HG02943 (cell line): ENCODE measurements at regions not wholly inside any gene's neighbourhood (a gene's known extent, or its start where the extent isn't known, plus 50 kb on each side); places are given as distances from the start of the nearest gene placed in this dataset.

Experiments
- ATAC-seq: cut with Tn5 transposase; IDR thresholded peaks from one replicate; pipeline ENCODE4 v1.9.1; 2021; ENCODE audit warnings: mild to moderate bottlenecking, low read depth, moderate library complexity; ENCODE audit not compliant: unreplicated experiment

DNA sequence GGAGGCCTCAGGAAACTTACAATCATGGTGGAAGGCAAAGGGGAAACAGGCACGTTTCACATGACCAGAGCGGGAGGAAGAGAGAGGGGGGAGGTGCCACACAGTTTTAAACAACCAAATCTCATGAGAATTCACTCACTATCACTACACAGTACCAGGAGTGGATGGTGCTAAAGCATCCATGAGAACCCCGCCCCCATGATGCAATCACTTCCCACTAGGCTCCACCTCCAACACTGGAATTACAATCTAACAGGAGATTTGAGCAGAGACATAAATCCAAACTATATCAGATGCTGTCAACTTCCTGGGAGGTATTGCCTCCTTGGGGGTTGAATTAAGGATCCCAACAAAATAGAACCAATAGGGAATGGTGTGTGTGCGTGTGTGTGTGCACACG, 407.1 kb downstream of the MED10 start:
- no peak for ATAC-seq

DNA sequence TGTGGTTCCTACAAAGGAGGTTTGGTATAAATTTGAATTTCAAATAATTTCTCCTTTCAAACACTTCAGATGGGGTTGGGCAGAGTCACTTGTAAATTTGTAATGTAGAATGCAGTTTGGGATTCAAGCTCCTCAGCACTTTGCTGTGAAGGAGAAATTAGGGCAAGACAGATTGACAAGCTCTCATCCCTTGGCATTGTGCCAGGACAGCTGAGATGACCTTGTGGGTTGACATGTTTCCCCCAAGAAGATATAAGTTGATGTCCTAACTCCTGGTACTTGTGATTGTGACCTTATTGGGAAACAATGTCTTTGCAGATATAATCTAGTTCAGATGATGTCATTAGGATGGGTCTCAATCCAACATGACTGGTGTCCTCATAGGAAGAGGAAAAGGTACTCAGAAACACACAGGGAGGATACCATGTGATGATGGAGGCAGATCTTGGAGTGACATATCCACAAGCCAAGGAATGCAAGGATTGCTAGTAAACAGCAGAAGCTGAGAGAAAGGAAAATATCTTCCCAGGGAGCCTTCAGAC, 408.3 kb downstream of the MED10 start:
- ATAC-seq = no peak

DNA sequence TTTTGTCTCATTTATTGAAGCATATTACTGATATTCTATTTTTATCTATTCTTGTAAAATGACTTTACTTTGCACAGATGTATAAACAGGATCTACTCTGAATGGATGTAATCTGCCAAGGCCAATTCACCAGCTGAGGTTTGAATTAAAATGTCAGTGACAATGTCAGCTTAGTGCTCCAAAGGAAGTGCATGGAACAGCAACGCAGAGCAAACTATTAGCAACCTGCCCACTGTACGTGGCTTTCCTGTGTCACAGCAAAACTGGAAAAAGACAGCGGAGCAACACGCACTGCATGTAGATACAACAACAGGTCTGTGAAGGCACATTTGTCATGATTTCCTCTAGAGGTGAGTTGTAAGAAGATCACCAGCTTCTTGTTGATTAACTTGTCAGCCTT, 409.4 kb downstream of the MED10 start:
- no peak for ATAC-seq

DNA sequence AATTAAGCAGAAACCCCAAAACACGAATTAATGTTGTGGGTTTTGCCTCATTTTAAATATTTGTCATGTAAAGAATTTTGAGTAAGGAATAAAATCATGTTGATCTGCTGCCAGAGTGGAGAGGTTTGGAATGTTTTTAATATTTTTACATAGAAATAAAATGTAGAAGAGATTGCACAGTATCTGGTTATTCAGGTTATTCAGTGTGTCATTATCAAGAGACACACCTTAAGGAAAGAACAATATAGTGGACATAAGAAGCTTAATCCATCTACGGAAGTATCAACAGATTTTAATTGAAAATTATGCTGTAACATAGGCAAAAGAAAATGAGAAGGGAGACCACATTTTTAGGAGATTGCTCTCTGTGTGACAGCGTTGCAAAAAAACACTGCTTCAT, 410.4 kb downstream of the MED10 start:
- no peak for ATAC-seq

DNA sequence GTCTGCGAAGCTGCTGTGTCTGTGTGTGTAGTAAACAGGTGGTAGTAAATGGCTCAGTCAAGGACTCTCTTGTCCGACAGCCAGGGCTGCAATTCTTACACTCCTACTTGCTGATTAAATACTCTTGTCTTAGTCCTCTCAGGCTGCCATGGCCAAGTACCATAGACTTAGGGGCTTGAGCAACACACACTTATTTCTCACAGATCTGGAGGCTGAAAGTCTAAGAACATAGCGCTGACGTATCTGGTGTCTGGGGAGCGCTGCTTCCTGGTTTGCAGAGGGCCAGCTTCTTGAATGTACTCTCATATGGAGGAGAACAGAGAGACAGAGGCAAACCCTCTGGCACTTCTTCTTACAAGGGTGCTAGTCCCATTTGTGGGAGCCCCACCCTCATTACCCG, 411.0 kb downstream of the MED10 start:
- ATAC-seq = no peak

DNA sequence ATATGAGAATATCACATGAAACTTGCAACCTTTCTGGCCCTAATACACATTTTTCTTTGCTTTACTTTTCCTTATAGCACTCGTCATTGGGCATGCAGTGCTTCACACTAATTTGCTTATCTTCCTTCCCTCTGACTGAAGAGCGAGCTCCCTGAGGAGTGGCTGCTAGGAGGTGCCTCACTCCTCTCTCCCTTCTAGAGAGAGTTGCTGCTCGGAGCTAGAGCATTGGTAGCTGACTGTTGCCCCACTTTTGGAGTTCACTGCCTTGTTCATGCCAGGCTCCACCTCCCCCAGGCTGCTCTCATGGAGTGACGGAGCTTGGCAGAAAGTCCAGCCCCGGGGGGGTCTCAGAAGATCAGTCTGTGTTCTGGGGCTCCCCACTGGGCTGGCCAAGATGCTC, 413.2 kb downstream of the MED10 start:
- no peak for ATAC-seq

DNA sequence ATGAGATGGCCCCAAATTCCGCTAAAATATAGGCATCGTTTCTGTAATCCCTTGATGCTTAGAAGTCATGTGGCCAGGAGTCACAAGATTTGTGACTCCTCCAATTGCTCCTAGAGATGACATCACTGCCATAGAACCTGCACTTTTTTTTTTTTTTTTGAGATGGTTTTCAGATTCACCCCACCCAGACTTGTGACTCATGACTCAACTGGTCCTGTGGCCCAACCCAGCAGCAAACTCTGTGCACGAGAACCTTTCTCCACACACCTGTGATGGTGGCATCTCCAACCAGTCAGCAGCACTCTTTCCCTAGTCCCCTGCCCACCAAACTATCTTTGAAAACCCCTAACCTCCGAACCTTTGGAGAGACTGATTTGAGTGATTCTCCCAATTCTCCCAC, 414.0 kb downstream of the MED10 start:
- no peak for ATAC-seq

DNA sequence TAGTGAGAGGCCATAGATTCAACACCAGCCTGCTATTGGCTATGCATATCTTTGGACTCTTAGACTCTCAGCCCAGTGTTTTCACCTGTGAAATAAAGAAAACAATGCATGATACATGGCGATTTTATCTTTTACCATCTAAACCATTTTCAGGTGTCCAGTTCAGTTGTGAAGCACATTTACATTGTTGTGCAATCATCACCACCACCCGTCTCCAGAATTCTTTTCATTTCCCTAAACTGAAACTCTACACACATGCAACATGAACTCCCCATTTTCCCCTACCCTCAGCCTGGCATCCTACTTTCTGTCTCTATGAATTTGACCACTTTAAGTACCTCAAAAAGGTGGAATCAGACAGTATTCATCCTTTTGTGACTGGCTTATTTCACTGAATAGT, 420.6 kb downstream of the MED10 start:
- ATAC-seq = no peak

DNA sequence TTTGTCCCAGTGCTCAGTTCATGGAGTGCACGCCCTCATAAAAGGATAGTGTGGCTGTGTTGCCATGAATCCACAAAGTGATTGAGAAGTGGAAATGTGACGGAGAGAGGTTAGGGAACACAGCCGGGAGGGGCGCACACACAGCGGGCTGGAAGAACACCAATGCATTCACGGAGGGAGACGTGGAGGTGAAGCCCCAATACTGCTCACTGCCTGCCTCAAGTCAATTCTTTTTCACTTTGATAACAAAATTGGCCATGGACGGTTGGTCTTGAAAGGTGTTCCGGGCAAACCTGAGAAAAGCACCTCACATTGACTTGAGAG, 424.1 kb downstream of the MED10 start:
- no peak for ATAC-seq

DNA sequence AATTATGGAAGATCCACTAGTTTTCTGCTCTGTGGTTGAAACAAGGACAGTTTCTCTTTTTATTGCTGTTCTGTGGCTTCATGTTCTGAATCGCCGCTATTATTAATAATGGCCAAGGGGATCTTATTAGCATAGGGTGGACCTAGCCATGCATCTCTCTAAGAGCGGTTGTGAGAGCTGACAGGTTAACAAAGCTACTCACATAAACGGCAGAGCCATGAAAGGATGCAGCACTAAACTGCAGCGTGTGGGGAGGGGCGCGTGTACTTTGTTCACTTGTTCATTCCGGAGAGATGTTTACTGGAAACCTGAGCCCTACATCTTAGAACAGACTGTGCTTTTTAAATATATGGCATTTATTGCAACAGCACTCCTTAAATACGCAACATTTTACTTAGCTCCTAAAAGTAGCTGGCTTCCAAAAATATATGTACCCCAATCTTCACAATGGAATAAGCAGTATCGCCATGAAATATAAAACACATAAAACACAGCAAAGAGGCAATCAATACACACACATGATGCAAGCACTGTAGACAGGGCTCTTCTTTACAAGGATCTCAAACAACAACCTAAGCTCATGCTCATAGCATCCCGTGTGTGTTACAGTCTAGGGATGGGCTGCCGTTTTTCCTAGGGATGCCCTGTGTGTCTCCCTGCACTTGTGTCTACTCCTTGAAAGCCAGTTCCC, 424.6 kb downstream of the MED10 start:
- ATAC-seq = no peak

DNA sequence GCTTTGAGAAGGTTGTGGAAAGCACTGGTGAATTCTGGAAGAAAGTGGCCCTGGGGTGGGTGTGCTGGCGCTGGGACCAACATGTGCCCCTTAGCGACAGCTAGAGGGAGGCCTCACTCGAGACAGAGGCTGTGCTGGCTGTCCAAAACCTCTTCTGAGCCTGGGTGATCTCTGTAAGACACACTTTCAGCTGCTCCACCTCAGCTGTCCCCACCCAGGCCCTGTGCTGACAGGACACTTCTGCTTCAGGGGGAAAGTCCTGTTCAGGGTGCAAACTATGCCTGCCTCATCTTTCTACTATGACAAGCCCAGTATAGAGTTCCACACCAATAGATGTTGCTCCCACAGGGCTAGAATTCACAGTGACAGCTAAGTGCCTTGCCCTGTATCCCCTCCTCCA, 426.4 kb downstream of the MED10 start:
- no peak for ATAC-seq

DNA sequence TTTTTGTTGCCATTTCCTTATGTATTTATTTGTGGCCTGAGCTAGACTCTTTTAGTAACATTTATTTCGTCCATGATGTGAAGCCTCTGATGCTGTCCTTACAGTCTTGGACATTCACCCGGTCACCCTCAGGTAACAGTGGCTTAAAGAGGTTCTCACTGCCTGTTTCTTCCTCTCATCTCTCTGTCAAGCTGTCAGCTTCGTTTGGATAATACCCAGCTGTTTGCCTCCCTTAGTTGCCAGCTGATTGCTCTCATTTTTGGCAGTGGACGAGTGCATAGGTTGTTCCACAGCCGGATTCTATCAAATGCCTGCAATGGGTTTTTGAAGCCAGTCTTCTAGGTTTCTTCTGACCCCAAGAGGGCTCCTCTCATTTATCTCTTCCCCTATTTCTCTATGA, 427.7 kb downstream of the MED10 start:
- ATAC-seq = no peak

DNA sequence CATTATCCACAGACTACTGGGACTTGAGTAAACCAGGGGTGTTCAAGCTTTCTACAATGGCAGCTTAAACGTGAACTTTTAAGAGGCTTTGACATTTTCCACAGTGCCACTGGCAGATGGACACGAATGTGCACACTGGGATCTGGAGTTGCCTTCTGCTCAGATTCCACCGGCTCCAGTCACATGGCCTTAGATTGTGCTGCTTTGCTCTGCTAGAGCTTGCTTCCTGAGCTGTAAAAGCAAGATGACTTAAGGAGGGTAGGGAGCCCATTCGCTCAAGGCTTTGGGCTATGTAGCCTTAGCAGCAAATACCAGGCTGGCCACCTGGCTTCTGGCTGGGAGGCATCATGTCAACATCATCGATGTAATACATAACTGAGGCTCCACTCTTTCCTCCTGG, 436.9 kb downstream of the MED10 start:
- no peak for ATAC-seq

DNA sequence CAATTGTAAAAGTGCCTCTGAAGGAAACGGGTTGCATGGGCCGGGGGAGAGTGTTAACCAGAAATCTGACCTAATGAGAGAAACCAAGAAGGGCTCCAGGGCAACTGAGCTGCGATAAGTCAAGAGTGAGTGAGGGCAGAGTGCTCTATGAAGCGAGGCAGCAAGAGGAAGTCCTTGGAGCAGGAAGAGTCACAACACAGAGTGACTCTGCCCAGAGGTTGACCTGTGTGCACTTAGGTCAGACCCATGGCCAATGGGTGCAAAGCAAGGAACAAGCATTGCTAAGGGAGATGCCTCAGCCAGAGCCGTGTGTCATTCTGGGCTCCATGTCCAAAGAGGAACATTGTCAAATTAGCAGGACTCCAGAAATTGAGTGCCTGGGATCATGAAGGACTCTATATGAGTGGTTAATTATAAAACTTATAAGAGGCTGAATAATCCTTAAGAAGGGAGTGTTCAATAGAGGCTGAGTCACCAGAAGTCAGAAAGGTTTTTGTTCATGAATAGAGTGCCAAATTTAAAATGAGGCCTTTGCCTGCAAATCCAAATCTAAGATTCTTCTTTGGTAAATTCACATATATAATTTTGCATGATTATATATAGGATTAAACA, 438.5 kb downstream of the MED10 start:
- no peak for ATAC-seq

DNA sequence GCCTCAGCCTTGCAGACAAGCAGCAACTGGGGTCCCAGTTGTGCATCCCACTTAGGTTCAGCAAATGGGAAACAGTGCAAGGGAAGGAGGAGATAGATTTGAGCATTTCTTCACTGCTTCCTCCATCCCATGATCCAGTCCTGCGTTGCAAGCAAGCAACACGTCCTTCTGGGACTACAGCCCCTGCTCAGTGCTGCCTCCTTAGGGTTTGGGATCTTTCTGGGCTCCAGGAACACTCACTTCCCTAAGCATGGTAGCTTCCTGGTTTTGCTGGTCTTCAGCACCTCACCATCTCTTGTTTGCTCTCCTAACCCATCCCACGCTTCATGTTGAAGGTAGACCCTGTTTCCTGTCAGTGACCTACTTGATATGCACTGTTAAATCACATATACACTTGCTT, 444.7 kb downstream of the MED10 start:
- no peak for ATAC-seq

DNA sequence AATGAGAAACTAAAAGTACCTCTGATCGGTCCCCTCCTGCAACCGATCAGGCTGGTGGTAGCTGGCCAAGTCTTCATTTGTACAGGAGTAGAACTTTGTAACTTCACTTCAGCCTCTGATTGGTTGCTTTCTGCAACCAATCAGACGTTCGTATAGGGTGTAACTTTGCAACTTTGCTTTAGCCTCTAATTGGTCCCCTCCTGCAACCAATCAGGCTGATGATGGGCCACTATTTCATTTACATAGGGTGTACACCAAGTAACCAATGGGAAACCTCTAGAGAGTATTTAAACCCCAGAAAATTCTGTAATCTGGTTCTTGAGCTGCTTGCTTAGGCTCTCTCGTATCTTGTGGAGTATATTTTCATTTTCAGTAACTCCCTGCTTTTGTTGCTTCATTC, 445.5 kb downstream of the MED10 start:
- no peak for ATAC-seq

DNA sequence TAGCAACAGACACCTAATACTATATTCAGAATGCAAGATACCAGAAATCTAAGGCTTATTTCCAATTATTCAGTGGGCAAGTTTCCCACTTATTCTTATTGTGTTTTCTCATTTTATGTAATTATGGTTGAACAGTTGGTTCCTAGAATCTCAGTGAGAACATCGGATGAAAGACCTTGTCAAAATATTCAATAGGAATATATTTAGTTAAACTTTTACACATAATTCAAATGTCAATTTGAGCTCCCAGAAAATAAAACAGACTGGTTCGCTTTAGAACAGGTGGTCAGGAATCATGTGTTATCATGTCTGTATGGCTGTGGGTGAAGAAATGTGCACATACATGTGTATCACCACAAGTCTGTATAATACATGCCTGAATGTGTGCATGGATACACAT, 447.8 kb downstream of the MED10 start:
- ATAC-seq = no peak

DNA sequence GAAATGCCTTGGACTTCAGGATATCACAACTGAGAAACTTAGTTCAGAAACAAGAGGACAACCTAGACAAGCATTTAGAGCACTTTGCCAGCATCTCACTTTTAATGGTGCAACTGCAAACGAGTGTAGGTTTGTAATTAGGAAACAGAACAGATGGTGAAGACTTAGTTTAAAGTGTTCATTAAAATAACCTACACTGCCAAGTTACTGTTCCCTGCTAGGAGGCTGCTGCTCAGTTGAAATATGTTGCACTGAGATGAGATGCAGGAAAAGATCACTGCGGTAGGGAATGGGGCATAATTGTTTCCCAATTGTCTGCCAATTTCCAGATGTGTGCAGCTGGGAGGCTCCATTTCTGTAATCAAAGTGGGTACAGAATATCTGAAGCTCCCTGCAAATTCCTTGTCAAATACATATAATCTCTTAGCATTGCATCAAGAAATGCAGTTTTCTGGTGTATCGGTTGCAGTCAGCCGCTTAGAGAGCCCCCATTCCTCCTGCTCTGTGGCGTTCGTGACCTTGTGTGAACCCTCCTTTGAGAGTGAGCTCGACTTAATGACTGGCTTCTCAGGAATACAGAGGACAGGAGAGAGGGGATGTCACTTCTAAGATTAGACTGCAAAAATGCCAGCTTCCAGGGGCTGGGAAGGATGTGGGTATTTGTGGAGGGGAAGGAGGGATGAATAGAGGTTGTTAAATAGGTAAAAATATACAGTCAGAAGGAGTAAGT, 448.9 kb downstream of the MED10 start:
- ATAC-seq = no peak

DNA sequence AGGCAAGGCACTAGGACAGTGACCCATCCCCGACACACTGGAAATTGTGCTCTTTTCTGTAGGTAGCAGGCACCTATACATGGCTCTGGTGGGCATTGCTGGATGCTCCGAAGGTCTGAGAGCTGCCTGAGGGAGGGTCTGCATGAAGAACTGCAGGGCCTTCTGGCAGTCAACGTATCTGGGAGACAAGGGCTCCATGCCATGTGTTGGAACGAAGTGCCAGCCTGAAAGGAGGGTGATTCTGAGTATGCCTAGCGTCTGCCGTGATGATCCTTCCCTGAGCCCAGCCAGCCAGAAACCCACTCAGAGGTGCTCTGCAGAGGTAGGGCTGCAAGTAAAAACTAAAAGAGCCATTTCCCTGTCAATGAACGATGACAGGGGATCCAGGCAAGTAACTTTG, 453.2 kb downstream of the MED10 start:
- no peak for ATAC-seq

DNA sequence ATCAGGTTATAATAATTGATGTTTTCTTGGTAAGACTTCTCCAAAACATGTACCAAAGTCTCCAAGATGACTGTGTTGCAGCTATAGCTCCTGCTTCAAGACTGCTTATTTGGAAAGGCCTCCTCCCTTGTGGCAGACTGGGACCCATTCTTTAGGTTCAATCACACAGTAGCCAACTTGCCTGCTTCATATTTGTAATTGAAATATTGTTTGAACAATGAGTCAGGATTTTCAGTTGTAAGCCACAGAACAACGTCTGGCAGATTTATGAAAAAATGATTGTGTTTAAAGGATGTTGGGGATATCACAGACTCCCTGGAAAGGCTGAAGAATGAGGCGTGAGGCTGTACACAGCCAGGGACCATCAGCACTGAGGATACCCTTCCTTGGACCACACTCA, 458.9 kb downstream of the MED10 start:
- no peak for ATAC-seq

DNA sequence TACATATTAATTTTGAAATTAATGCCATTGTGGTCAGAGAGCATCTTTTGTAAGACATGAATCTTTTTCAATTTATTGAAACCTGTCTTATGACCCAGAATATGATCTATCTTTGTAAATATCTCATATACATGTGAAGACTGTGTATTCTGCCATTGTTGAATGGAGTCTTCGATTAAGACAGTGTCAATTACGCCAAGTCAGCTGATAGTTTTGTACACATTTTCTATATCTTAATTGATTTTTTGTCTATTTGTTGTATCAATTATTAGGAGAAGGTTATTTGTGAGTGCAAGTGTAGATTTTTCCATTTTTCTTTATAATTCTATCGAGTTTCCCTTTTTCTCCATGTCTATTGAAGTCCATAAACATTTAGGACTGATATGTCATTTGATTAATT, 471.6 kb downstream of the MED10 start:
- ATAC-seq = no peak

DNA sequence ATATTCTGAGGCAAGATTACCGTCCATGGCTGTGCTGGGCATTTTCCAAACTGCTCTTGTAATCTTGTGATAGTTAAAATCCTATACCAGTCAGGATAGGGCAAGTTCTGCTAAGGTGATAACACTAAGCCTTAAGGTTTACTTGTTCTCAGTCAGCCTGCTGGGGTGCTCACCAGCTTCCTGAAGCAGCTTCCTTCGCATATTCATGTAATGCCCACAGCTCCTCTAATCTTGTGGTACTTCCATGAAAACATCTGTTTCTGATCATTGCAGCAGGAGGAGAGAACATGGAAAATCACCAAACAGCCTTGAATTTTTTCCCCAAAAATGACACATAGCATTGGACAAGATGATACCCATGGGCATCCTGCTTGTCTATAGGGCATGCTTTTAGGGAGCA, 473.2 kb downstream of the MED10 start:
- ATAC-seq = no peak
